Natural killer cell (primary cell): ENCODE measurements at regions not wholly inside any gene's neighbourhood (a gene's known extent, or its start where the extent isn't known, plus 50 kb on each side); places are given as distances from the start of the nearest gene placed in this dataset.

Experiments used
- ATAC-seq, 3 donors: fragments of 150-1000 bp in 2 of 3; fragments of 200-7000 bp in 1 of 3; cut with Tn5 transposase; 1 replicate in 1 of 3; 2 replicates in 2 of 3; pipeline ENCODE4 v1.10.0; 2021; ENCODE audit warnings: mild to moderate bottlenecking in 2 of 3, moderate library complexity in 2 of 3
- DNase-seq, 2 donors: peaks; one replicate each; pipeline versions ENCODE4 v3.0.0 to v3.0.0-alpha.2; 2013 to 2021; ENCODE audit warnings: mixed read lengths in 1 of 2
- H3K27ac ChIP-seq: one replicate; pipeline ENCODE4 v1.5.1; 2013; ENCODE audit warnings: mild to moderate bottlenecking, low read length
- H3K27me3 ChIP-seq: one replicate; pipeline ENCODE4 v1.6.1; 2013; ENCODE audit warnings: low read length; ENCODE audit not compliant: control insufficient read depth, insufficient read depth
- H3K36me3 ChIP-seq: one replicate; pipeline ENCODE4 v1.6.1; 2013; ENCODE audit warnings: low read length; ENCODE audit not compliant: control insufficient read depth, insufficient read depth
- H3K4me1 ChIP-seq: one replicate; pipeline ENCODE4 v1.6.1; 2013; ENCODE audit warnings: low read length; ENCODE audit not compliant: control insufficient read depth, insufficient read depth
- H3K4me3 ChIP-seq: one replicate; pipeline ENCODE4 v1.5.1; 2013; ENCODE audit warnings: low read length
- H3K9me3 ChIP-seq: one replicate; pipeline ENCODE4 v1.6.1; 2013; ENCODE audit warnings: low read length; ENCODE audit not compliant: control insufficient read depth, insufficient read depth
- H3K27ac Mint-ChIP-seq, 2 donors: one replicate each; pipeline ENCODE4 v1.8.0; 2022; ENCODE audit warnings: mild to moderate bottlenecking in 2 of 2, mixed read lengths in 2 of 2, moderate library complexity in 1 of 2
- H3K27me3 Mint-ChIP-seq, 2 donors: one replicate each; pipeline ENCODE4 v1.8.0; 2022; ENCODE audit warnings: low read depth in 2 of 2, mixed read lengths in 2 of 2
- H3K36me3 Mint-ChIP-seq: one replicate; pipeline ENCODE4 v1.8.0; 2022; ENCODE audit warnings: mixed read lengths
- H3K4me1 Mint-ChIP-seq, 2 donors: one replicate each; pipeline ENCODE4 v1.8.0; 2022; ENCODE audit warnings: mixed read lengths in 2 of 2
- H3K4me3 Mint-ChIP-seq: one replicate; pipeline ENCODE4 v1.8.0; 2022; ENCODE audit warnings: mild to moderate bottlenecking, moderate library complexity, mixed read lengths
- H3K9me3 Mint-ChIP-seq, 2 donors: one replicate each; pipeline ENCODE4 v1.8.0; 2022; ENCODE audit warnings: mixed read lengths in 2 of 2
- CTCF ChIP-seq: fragments of 200-600 bp; IDR thresholded peaks from one replicate; pipeline ENCODE4 v1.8.0; 2022; ENCODE audit warnings: antibody characterized with exemption
- WGBS: methylation state at CpG from one replicate; pipeline ENCODE4 v1.1.7; 2013; ENCODE audit warnings: missing lambda C conversion rate; ENCODE audit not compliant: insufficient coverage; 5-methylcytosine and 5-hydroxymethylcytosine counted together
- intact Hi-C: fragments of 100-400 bp; cut with micrococcal nuclease; formaldehyde crosslinking; loops from one replicate; pipeline ENCODE4 v1.14.2; 2022

- intact Hi-C loops = no loop called here
- Mint-ChIP-seq H3K27ac (no peak overlapping the region), H3K27me3 (peaks cover 5 to 21% of the 10 kb centered on the region in 2 donors), H3K9me3 (no peaks in the 10 kb centered on the region), H3K36me3 (no peaks in the 10 kb centered on the region), H3K4me3 (no peak overlapping the region), H3K4me1 (peaks cover 9 to 18% of the 10 kb centered on the region in 2 donors)
- 84% methylated on average over 7 of the region's 7 CpGs for WGBS
- Histone ChIP-seq H3K36me3 (no peaks in the 10 kb centered on the region), H3K4me1 (peaks cover 14% of the 10 kb centered on the region), H3K27me3 (no peaks in the 10 kb centered on the region), H3K9me3 (no peaks in the 10 kb centered on the region), H3K4me3 (no peak overlapping the region), H3K27ac (no peak overlapping the region)
- TF ChIP-seq CTCF = no peak
- ATAC-seq (no peak), DNase-seq (no peak)
These were observed 64.0 kb upstream of the FOXF1 start for GRCh38 chr16:86446279-86446678.

GRCh38 chr16:86447228-86447627, 63.1 kb upstream of the FOXF1 start:
- 80% methylated on average over 3 of the region's 3 CpGs for WGBS
- ATAC-seq = no peak

GRCh38 chr16:86448306-86448890, 61.9 kb upstream of the FOXF1 start:
- DNase-seq (no peak), ATAC-seq (no peak)
- no peaks in the 10 kb centered on the region for H3K36me3 ChIP-seq
- H3K36me3 Mint-ChIP-seq = no peaks in the 10 kb centered on the region
- H3K27ac ChIP-seq = no peak overlapping the region
- peaks cover 14% of the 10 kb centered on the region for H3K4me1 ChIP-seq
- 69% methylated on average over 11 of the region's 11 CpGs for WGBS
- no peaks in the 10 kb centered on the region for H3K9me3 Mint-ChIP-seq
- H3K9me3 ChIP-seq = no peaks in the 10 kb centered on the region
- no peaks in the 10 kb centered on the region for H3K27me3 ChIP-seq
- intact Hi-C loops = no loop called here
- TF ChIP-seq CTCF = no peak
- no peak overlapping the region for H3K27ac Mint-ChIP-seq
- peaks cover 6 to 24% of the 10 kb centered on the region in 2 donors for H3K27me3 Mint-ChIP-seq
- no peak overlapping the region for H3K4me3 Mint-ChIP-seq
- peaks cover 9 to 17% of the 10 kb centered on the region in 2 donors for H3K4me1 Mint-ChIP-seq
- H3K4me3 ChIP-seq = no peak overlapping the region

More at GRCh38 chr16:86447228-86447627, 63.1 kb upstream of the FOXF1 start:
- no peak overlapping the region for H3K27ac ChIP-seq
- H3K9me3 Mint-ChIP-seq = no peaks in the 10 kb centered on the region
- H3K27me3 ChIP-seq = no peaks in the 10 kb centered on the region
- H3K27me3 Mint-ChIP-seq = peaks cover 5 to 24% of the 10 kb centered on the region in 2 donors
- no peaks in the 10 kb centered on the region for H3K36me3 ChIP-seq
- intact Hi-C loops = no loop called here
- no peak overlapping the region for H3K4me3 ChIP-seq
- H3K4me1 Mint-ChIP-seq = peaks cover 9 to 18% of the 10 kb centered on the region in 2 donors
- H3K27ac Mint-ChIP-seq = no peak overlapping the region
- H3K4me3 Mint-ChIP-seq = no peak overlapping the region
- H3K4me1 ChIP-seq = peaks cover 14% of the 10 kb centered on the region
- H3K9me3 ChIP-seq = no peaks in the 10 kb centered on the region
- no peak for TF ChIP-seq CTCF
- H3K36me3 Mint-ChIP-seq = no peaks in the 10 kb centered on the region
- DNase-seq = no peak
